H9 (cell line): ENCODE measurements at regions not wholly inside any gene's neighbourhood (a gene's known extent, or its start where the extent isn't known, plus 50 kb on each side); places are given as distances from the start of the nearest gene placed in this dataset.

Experiments used
- DNase-seq: peaks from one replicate; pipeline ENCODE4 v3.0.0-alpha.2; 2017
- H2AFZ ChIP-seq: one replicate; pipeline ENCODE4 v1.6.1; 2013; ENCODE audit warnings: mild to moderate bottlenecking, low read length, control low read depth, moderate library complexity
- H2AK5ac ChIP-seq: 2 replicates; pipeline ENCODE4 v1.6.1; 2013; ENCODE audit warnings: low read length, control low read depth, mixed read lengths; ENCODE audit not compliant: insufficient read length
- H2BK120ac ChIP-seq: one replicate; pipeline ENCODE4 v1.6.1; 2013; ENCODE audit warnings: low read depth, mild to moderate bottlenecking, low read length, control low read depth, inconsistent platforms; ENCODE audit not compliant: poor library complexity, severe bottlenecking
- H2BK12ac ChIP-seq: 2 replicates; pipeline ENCODE4 v1.6.1; 2013; ENCODE audit warnings: low read length, control low read depth, mixed read lengths, low read depth; ENCODE audit not compliant: insufficient read length
- H2BK15ac ChIP-seq: 2 replicates; pipeline ENCODE4 v1.6.1; 2013; ENCODE audit warnings: low read depth, low read length, control low read depth
- H2BK20ac ChIP-seq: one replicate; pipeline ENCODE4 v1.6.1; 2013; ENCODE audit warnings: low read depth, mild to moderate bottlenecking, low read length, control low read depth, inconsistent platforms; ENCODE audit not compliant: poor library complexity, severe bottlenecking
- H2BK5ac ChIP-seq: 2 replicates; pipeline ENCODE4 v1.6.1; 2013; ENCODE audit warnings: low read length, control low read depth, mixed read lengths; ENCODE audit not compliant: insufficient read length
- H3K14ac ChIP-seq: 2 replicates; pipeline ENCODE4 v1.6.1; 2013; ENCODE audit warnings: low read length, control low read depth; ENCODE audit not compliant: insufficient read depth
- H3K18ac ChIP-seq: 2 replicates; pipeline ENCODE4 v1.6.1; 2013; ENCODE audit warnings: low read depth, mild to moderate bottlenecking, mixed read lengths, low read length, control low read depth; ENCODE audit not compliant: insufficient read length
- H3K23ac ChIP-seq: 2 replicates; pipeline ENCODE4 v1.6.1; 2013; ENCODE audit warnings: low read length, control low read depth, mixed read lengths, low read depth; ENCODE audit not compliant: insufficient read length
- H3K23me2 ChIP-seq: 2 replicates; pipeline ENCODE4 v1.6.1; 2013; ENCODE audit warnings: low read depth, mild to moderate bottlenecking, mixed read lengths, low read length, control low read depth; ENCODE audit not compliant: insufficient read length, poor library complexity, severe bottlenecking
- H3K27ac ChIP-seq: 2 replicates; pipeline ENCODE4 v1.5.1; 2013; ENCODE audit warnings: low read length, control low read depth, mixed read lengths, low read depth; ENCODE audit not compliant: insufficient read length
- H3K27me3 ChIP-seq: 2 replicates; pipeline ENCODE4 v1.6.1; 2013; ENCODE audit warnings: low read length, control low read depth, inconsistent platforms; ENCODE audit not compliant: insufficient read depth
- H3K4ac ChIP-seq: 2 replicates; pipeline ENCODE4 v1.6.1; 2013; ENCODE audit warnings: low read depth, mild to moderate bottlenecking, control low read depth, inconsistent platforms, low read length, moderate library complexity
- H3K4me1 ChIP-seq: 2 replicates; pipeline ENCODE4 v1.6.1; 2013; ENCODE audit warnings: low read length, control low read depth, inconsistent platforms; ENCODE audit not compliant: insufficient read depth
- H3K4me2 ChIP-seq: 2 replicates; pipeline ENCODE4 v1.6.1; 2013; ENCODE audit warnings: low read length, control low read depth, mixed read lengths; ENCODE audit not compliant: insufficient read length, insufficient read depth
- H3K56ac ChIP-seq: 2 replicates; pipeline ENCODE4 v1.6.1; 2013; ENCODE audit warnings: low read depth, mild to moderate bottlenecking, mixed read lengths, low read length, control low read depth; ENCODE audit not compliant: insufficient read length
- H3K79me1 ChIP-seq: 2 replicates; pipeline ENCODE4 v1.6.1; 2013; ENCODE audit warnings: low read depth, mild to moderate bottlenecking, moderate library complexity, low read length, control low read depth, inconsistent platforms; ENCODE audit not compliant: insufficient read depth, poor library complexity, severe bottlenecking
- H3K79me2 ChIP-seq: 2 replicates; pipeline ENCODE4 v1.6.1; 2013; ENCODE audit warnings: low read length, control low read depth, inconsistent platforms; ENCODE audit not compliant: insufficient read depth
- H3K9ac ChIP-seq: 2 replicates; pipeline ENCODE4 v1.6.1; 2013; ENCODE audit warnings: low read length, control low read depth, mixed read lengths; ENCODE audit not compliant: insufficient read length; ENCODE audit errors: extremely low read depth
- H3K9me3 ChIP-seq: one replicate; pipeline ENCODE4 v1.6.1; 2013; ENCODE audit warnings: low read depth, low read length, inconsistent platforms; ENCODE audit not compliant: control insufficient read depth
- H3T11ph ChIP-seq: one replicate; pipeline ENCODE4 v1.6.1; 2013; ENCODE audit warnings: mild to moderate bottlenecking, low read length, control low read depth, inconsistent platforms
- H4K20me1 ChIP-seq: one replicate; pipeline ENCODE4 v1.6.1; 2013; ENCODE audit not compliant: control insufficient read depth, insufficient read length, insufficient read depth
- H4K5ac ChIP-seq: 2 replicates; pipeline ENCODE4 v1.6.1; 2013; ENCODE audit warnings: low read depth, mild to moderate bottlenecking, mixed read lengths, low read length, control low read depth; ENCODE audit not compliant: insufficient read length
- H4K8ac ChIP-seq: replicated peaks from 2 replicates; pipeline ENCODE4 v1.6.1; 2013; ENCODE audit warnings: low read length, control low read depth, mixed read lengths, low read depth; ENCODE audit not compliant: insufficient read length
- H4K91ac ChIP-seq: 2 replicates; pipeline ENCODE4 v1.6.1; 2013; ENCODE audit warnings: low read depth, mild to moderate bottlenecking, moderate library complexity, mixed read lengths, low read length, control low read depth; ENCODE audit not compliant: insufficient read length
- H3K27ac Mint-ChIP-seq, 3 experiments: 2 replicates in 2 of 3; 3 replicates in 1 of 3; pipeline ENCODE4 v1.8.0; 2020 to 2021; ENCODE audit warnings: mixed read lengths in 3 of 3, mild to moderate bottlenecking in 1 of 3, moderate library complexity in 1 of 3
- H3K27me3 Mint-ChIP-seq: 2 replicates; pipeline ENCODE4 v1.8.0; 2021; ENCODE audit warnings: low read depth, mild to moderate bottlenecking, moderate library complexity, mixed read lengths
- H3K36me3 Mint-ChIP-seq, 3 experiments: 2 replicates in 2 of 3; 3 replicates in 1 of 3; pipeline ENCODE4 v1.8.0; 2020 to 2021; ENCODE audit warnings: low read depth in 3 of 3, mixed read lengths in 3 of 3; ENCODE audit not compliant: insufficient read depth in 1 of 3
- H3K4me1 Mint-ChIP-seq, 2 experiments: 2 replicates each; pipeline ENCODE4 v1.8.0; 2020; ENCODE audit warnings: mixed read lengths in 2 of 2
- H3K4me3 Mint-ChIP-seq, 2 experiments: 2 replicates in 1 of 2; 3 replicates in 1 of 2; pipeline ENCODE4 v1.8.0; 2020 to 2021; ENCODE audit warnings: mild to moderate bottlenecking in 2 of 2, mixed read lengths in 2 of 2, moderate library complexity in 1 of 2
- H3K9me3 Mint-ChIP-seq, 2 experiments: 2 replicates in 1 of 2; 3 replicates in 1 of 2; pipeline ENCODE4 v1.8.0; 2020; ENCODE audit warnings: mild to moderate bottlenecking in 2 of 2, mixed read lengths in 2 of 2, moderate library complexity in 1 of 2
- WGBS: extraction: QIAGEN DNeasy Blood & Tissue Kit; methylation state at CpG from one replicate; pipeline ENCODE4 v1.1.7; 2013; ENCODE audit warnings: missing lambda C conversion rate, low lambda C conversion rate, mixed read lengths; ENCODE audit not compliant: insufficient read length; ENCODE audit errors: extremely low coverage; 5-methylcytosine and 5-hydroxymethylcytosine counted together
- TF ChIP-seq, protein P1 (sequence below): fragments of 200-600 bp; sonication (generic); conservative IDR thresholded peaks from 3 replicates; pipeline ENCODE4 v1.8.0; 2021; ENCODE audit warnings: antibody characterized with exemption, mild to moderate bottlenecking

DNA sequence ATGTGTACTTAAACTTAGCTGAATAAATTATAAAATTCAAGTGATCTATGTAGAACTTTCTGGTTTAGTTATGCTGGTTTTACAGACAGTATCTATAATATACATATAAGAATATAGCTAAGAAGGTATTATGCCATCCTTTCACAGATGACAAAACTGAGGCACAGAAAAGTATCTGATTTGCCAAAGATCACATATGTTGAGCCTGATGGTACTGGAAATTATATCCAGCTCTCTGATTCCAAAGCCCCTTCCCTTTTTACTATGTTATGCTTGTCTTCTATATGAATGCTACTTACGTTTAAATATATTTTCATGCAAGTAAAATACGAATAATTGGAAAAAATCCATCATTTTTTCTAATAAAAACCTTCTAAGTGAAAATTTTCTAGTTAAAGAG is 1631.3 kb downstream of the DPP10 start:
- Histone ChIP-seq H3K56ac (no peak overlapping the region), H3K27ac (no peak overlapping the region), H3K23ac (no peak overlapping the region), H2BK120ac (no peak overlapping the region), H3K4me1 (no peaks in the 10 kb centered on the region), H3K9me3 (no peaks in the 10 kb centered on the region), H2BK20ac (no peak overlapping the region), H3K23me2 (no peaks in the 10 kb centered on the region), H4K5ac (no peak overlapping the region), H2BK5ac (no peak overlapping the region), H3K14ac (no peak overlapping the region), H3K4ac (no peak overlapping the region), H3K18ac (no peak overlapping the region), H3K9ac (no peak overlapping the region), H2AK5ac (no peak overlapping the region), H4K91ac (no peak overlapping the region), H2BK15ac (no peak overlapping the region), H2BK12ac (no peak overlapping the region), H4K8ac (no peak overlapping the region), H2AFZ (no peak overlapping the region), H4K20me1 (no peaks in the 10 kb centered on the region), H3K79me2 (no peaks in the 10 kb centered on the region), H3K4me2 (no peak overlapping the region), H3K79me1 (no peaks in the 10 kb centered on the region), H3K27me3 (no peaks in the 10 kb centered on the region), H3T11ph (no peak overlapping the region)
- H3K27ac Mint-ChIP-seq: no peak overlapping the region
- TF ChIP-seq, protein P1, sequence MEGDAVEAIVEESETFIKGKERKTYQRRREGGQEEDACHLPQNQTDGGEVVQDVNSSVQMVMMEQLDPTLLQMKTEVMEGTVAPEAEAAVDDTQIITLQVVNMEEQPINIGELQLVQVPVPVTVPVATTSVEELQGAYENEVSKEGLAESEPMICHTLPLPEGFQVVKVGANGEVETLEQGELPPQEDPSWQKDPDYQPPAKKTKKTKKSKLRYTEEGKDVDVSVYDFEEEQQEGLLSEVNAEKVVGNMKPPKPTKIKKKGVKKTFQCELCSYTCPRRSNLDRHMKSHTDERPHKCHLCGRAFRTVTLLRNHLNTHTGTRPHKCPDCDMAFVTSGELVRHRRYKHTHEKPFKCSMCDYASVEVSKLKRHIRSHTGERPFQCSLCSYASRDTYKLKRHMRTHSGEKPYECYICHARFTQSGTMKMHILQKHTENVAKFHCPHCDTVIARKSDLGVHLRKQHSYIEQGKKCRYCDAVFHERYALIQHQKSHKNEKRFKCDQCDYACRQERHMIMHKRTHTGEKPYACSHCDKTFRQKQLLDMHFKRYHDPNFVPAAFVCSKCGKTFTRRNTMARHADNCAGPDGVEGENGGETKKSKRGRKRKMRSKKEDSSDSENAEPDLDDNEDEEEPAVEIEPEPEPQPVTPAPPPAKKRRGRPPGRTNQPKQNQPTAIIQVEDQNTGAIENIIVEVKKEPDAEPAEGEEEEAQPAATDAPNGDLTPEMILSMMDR: no peak
- no CpG with 5 or more reads among the region's 2 CpGs for WGBS
- H3K27me3 Mint-ChIP-seq: no peaks in the 10 kb centered on the region
- DNase-seq: no peak
- H3K9me3 Mint-ChIP-seq: peaks cover 2 to 3% of the 10 kb centered on the region in 2 experiments; a peak in 4 of 5 replicates
- H3K4me1 Mint-ChIP-seq: no peaks in the 10 kb centered on the region
- H3K36me3 Mint-ChIP-seq: no peaks in the 10 kb centered on the region; a peak in 1 of 7 replicates
- H3K4me3 Mint-ChIP-seq: no peak overlapping the region
